ENCODE measurements at regions not wholly inside any gene's neighbourhood (a gene's known extent, or its start where the extent isn't known, plus 50 kb on each side); places are given as distances from the start of the nearest gene placed in this dataset.

GRCh38 chr1:2933431-2934155 lies 87.7 kb upstream of the ACTRT2 start:
- DNase-seq (ENCODE audit: low read depth in 3 of 3), result no peak

DNA sequence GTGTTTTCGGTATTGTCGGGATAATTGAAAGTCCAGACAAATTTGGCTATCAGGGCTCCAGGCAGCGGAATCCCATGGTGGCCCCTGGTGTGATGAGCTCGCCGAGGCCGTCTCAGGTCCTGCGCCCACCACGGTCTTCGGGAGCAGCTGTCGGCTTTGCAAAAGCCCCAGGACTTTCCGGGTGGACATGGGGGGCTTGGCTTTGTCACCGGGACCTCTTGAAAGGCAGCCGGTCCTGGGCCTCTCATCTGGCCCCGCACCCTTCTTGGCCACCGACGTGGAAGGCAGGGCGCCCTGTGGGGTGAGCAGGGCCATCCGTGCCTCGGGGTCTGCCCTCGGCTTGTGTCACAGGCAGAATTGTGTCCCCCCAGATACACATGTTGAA lies 87.1 kb upstream of the ACTRT2 start:
- no peak for DNase-seq (ENCODE audit: low read depth in 3 of 3)

DNA sequence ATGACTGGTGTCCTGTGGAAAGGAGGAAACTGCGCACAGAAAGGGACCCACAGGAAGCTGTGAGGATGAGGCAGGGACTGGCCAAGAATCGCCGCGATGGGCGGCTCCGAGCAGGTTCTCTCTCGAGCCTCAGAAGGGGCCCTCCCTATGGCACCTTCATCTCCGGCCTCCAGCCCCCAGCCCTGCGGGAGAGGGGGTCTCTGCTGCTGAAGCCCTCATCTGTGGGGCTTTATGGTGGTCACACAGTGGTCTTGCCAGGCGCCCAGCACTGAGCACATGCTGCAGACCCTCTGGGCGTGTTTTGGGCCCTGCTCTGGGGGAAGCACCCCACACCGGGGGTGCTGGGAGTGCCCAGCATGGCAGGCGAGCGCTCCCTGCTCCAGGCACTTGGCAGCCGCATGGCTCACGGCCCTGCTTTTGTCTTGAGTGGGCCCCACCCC lies 86.6 kb upstream of the ACTRT2 start:
- DNase-seq (ENCODE audit: low read depth in 3 of 3), result no peak

- DNase-seq (ENCODE audit: low read depth in 3 of 3), result no peak
Observed at GRCh38 chr1:2935184-2935583, 86.1 kb upstream of the ACTRT2 start.

DNA sequence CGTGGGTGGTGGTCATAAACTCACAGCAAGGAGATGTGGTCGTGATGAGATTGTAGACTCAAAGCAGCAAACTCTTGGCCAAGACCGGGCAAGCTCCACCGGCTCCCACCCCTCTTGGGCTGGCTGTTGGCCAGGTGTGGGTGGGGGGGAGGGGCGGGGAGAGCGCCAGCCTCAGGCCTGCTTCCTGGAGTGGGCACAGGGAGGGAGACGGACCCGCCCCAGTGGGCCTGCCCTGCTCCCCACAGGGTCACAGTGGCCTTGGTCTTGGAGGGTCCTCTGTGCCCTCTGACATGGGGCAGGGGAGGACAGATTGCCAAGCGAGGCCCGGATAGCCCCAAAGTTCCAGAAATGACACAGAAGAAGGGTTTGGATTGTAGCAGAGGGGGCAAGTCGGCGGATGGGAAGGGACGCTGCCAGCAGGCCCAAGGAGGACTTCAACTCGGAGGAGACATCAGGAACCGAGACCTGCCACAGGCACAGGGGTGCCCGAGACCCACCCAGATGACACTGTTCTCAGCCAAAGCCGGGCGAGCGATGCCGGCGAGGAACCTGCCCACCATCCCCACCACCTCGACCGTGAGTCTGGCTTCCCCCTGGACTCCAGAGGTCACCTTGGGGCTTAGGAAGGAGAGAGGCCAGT lies 85.4 kb upstream of the ACTRT2 start:
- DNase-seq (ENCODE audit: low read depth in 3 of 3), result no peak

GRCh38 chr1:2936559-2937515 lies 84.4 kb upstream of the ACTRT2 start:
- no peak for DNase-seq (ENCODE audit: low read depth in 3 of 3)

DNA sequence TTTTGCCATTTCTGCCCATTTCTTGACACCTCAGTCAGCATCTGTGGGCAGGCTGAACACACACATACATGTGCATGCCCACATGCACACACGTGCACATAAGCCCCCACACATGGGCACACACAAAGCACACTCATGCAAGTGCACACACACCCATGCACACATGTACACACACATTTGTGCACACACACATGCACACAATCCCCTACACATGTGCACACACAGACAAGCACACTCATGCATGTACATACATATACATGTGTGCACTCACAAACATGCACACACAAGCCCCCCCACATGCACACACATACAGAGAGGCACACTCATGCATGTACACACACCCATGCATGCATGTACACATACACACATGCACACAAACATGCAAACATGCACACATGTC lies 83.5 kb upstream of the ACTRT2 start:
- no peak for DNase-seq (ENCODE audit: low read depth in 3 of 3)

GRCh38 chr1:2939041-2939552 lies 82.2 kb upstream of the ACTRT2 start:
- no peak for DNase-seq (ENCODE audit: low read depth in 3 of 3)

DNA sequence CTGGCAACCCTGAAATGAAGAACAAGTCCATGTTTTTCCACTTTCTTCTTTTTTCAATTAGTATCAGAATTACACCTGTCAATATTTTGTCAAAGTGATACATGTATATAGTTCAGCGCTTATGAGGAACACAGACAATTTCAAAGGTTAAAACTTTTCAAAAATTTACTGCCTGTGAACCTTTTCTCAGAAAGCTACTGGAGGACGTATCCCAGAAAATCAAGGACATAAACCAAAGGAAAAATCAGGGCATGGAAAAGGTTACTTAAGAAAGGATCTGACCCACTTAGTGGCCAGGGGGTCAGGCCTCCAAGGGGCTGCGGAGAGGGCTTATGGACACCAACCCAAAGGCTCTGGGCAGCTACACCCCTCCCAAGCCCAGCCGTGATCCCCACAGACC lies 81.1 kb upstream of the ACTRT2 start:
- no peak for DNase-seq (ENCODE audit: low read depth in 3 of 3)

DNA sequence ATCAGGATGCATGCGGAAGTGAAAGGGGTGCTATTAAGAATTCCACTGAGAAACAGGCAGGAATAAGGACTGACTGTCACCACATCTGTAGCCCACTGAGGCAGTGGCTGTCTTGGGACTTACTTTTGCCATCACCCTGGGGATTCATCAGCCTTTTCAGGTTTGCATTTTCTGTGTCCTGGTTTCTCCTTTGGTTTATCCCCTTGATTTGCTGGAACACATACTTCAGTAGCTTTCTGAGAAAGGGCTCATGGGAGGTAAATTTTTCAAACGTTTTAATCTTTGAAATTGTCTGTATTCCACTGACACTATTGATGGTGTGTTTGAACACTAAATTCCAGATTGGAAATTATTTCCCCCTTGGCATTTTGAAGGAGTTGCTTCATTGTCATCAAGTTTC lies 80.2 kb upstream of the ACTRT2 start:
- DNase-seq (ENCODE audit: low read depth in 3 of 3), result no peak

DNA sequence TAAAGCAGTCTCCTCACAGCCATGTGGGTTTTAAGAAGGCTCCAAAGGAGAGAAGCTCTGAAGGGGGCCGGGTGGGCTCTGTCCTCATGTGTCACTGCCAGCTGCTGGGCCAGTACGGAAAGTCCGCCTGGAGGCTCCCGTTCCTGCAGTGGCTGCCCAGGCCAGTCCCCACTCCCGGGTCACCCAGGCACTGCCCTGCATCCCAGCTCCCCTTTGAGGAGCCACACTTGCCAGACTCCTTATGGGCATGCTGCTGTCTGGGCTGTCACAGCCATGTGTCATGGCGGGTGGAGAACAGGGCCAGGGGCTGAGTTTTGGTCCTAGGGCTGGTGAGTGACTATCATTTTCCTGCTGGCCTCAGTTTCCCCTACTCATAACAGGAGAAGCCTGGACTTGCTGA lies 79.4 kb upstream of the ACTRT2 start:
- no peak for DNase-seq (ENCODE audit: low read depth in 3 of 3)

- DNase-seq (ENCODE audit: low read depth in 3 of 3), result no peak
Observed at GRCh38 chr1:2942410-2942809, 78.9 kb upstream of the ACTRT2 start.

GRCh38 chr1:2943686-2944260 lies 77.5 kb upstream of the ACTRT2 start:
- DNase-seq (ENCODE audit: low read depth in 3 of 3), result no peak

- DNase-seq (ENCODE audit: low read depth in 3 of 3), result no peak
Observed at GRCh38 chr1:2944705-2945104, 76.6 kb upstream of the ACTRT2 start.

- no peak for DNase-seq (ENCODE audit: low read depth in 3 of 3)
Observed at GRCh38 chr1:2945821-2946231, 75.4 kb upstream of the ACTRT2 start.

- no peak for DNase-seq (ENCODE audit: low read depth in 3 of 3)
Observed at GRCh38 chr1:2946291-2946690, 75.0 kb upstream of the ACTRT2 start.

- no peak for DNase-seq (ENCODE audit: low read depth in 3 of 3)
Observed at GRCh38 chr1:2946999-2947690, 74.1 kb upstream of the ACTRT2 start.

- DNase-seq (ENCODE audit: low read depth in 3 of 3), result no peak
Observed at GRCh38 chr1:2948001-2948750, 73.1 kb upstream of the ACTRT2 start.

DNA sequence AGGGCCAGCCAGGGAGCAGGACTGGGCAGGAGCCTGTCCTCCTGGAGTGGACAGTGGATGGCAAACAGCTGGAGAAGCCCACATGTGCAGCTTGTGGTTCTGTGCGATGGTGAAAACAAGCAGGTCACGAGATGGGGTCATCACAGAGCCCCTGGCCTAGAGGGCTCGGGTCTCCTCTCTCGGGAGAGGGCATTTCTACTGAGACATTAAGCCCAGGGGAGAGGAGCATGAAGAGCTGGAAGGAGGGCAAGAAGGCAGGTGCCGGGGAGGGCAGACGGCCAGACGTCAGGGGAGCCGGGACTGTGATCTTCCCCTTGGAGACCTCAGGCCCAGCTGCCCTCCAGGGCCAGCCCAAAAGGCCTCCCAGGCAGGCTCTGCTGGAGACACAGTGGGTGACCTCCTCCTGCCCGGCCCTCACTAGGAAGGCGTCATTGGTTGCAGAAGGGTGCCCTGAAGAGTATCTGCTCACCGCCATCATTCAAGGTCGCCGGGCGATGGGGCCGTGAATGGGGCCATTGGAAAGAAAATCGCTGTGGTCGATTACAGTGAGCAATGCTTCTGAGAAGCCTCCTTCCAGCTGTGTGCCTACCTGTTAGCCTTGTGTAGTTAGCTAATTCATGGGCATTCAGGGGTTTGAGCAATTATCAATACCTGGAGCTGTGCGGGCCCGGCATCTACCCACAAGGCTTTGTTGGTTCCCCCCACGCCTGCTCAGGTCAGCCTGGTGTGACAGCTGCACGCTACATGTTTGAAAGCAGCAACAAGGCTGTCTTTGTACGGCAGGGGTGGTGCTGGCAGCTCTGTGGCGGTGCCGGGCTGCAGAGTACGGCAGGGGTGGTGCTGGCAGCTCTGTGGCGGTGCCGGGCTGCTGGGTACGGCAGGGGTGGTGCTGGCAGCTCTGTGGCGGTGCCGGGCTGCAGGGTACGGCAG lies 72.3 kb upstream of the ACTRT2 start:
- DNase-seq (ENCODE audit: low read depth in 3 of 3), result no peak
